Hematopoietic multipotent progenitor cell treated with erythropoietin and hydrocortisone succinate and interleukin-3 and kit ligand, for 8 days (in vitro differentiated cells): ENCODE measurements at regions not wholly inside any gene's neighbourhood (a gene's known extent, or its start where the extent isn't known, plus 50 kb on each side); places are given as distances from the start of the nearest gene placed in this dataset.
A peak's percentile ranks its signal among the peaks of the same experiment; 100 is the strongest.
"Not testable (repeated sequence)": the region's sequence is repeated elsewhere in the genome, so short reads cannot be mapped to it uniquely, and the experiment has no call there.

Experiments
- DNase-seq: peaks from one replicate; pipeline ENCODE4 v3.0.0-alpha.2; 2015

DNA sequence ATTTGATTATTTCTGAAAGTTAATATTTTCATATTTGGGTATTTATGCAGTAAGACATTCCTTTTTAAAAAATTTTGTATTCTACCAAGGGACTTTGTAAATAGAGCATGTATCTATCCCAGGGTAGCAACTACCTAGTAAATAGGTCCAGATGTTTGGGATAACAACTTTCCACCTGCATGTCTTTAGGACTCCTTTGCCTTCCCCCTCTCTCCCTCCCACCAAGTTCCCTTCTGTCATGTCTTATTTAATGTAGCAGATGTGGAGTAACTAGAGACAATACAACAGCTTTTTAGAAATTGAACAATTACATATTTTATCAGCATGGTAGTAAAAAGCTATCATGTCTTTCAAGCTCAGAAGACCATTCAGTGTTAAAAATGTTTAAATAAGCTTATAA, 821.0 kb downstream of the C4orf33 start:
- DNase-seq, result no peak

DNA sequence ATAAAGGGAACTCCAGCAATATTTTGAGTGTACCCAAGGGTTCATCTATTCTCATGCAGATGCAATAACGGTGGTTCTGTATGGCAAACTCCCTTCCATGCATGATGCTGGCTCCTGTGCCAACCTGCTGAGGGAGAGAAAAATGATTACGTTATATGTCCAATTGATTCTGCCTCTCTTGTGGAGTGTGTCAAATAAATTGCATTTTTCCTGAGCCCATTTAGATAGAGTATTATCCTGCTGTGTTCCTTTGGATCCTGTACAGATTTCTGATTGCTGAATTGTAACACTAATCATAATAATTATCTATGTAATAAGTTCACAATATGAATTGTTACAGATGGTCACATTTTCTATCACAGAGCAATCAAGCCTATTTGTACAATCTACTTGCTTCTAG, 821.7 kb downstream of the C4orf33 start:
- no peak for DNase-seq

DNA sequence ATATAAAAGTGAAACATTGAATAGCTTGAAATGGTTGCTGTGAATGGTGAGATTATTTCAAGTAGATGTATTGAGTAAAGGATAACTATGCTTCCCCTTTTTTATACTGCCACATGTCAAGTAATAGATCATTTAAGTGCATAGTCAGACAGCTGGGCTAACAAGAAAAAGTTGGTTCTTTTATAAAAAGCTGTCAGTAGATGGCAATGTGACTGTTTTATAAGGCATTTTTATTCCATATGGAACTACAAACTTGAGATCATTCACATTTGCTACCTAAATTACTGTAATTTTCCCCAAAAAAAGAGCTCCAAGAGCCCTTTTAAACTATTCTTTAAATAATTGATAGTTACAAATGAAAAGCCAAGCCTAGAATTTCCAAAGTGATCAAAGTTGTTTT, 831.0 kb downstream of the C4orf33 start:
- peak; percentile 1 for DNase-seq

DNA sequence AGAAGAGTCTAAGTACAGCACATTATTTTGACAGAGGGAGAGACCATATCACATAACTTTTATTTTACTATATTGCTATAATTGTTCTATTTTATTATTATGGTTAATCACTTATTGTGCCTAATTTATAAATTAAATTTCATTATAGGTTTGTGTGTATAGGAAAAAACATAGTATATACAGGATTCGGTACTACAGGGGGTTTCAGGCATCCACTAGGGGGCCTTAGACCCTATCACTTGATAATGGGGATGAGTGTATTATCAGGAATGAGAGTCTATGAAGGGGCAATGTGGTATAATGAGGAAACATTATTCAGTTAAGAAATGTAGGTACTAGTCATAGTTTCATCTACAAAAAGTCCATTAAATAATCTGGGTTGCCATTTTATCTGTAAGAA, 833.1 kb downstream of the C4orf33 start:
- DNase-seq, result peak; percentile 12

DNA sequence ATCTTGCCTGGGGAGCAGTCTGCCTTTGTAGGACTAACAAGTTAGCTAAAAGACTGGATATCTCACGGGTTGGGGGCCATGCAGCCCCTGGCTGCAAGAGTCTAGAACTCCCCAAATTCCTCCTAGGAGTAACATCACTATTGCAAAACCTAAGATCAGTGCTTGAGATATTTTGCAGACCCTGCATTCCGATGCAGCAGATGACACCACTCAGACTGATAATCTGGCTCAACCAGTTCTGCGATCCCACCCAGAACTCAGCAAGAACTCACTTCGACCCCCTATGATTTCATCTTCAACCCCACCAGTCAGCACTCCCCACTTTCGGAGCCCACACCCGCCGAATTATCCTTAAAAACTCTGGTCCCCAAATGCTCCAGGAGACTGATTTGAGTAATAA, 834.0 kb downstream of the C4orf33 start:
- no peak for DNase-seq

DNA sequence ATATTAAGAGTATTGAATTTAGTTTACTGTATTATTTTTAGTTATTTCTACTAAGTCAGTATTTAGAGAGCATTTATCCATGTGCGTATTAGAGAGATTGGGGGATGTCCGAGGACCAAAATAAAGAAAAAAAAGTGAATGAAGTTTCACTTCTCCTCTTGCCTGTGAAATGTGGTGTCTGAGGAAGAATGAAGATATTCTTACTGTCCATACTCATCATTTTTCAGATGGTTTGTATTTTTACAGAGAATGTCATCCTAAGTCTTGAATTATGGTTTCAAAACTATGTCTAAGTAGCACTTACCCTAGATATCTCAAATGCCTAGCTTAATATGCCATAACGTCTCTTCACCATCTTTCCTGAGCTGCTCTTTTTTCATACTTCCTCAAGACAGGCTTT, 854.3 kb downstream of the C4orf33 start:
- DNase-seq, result no peak

DNA sequence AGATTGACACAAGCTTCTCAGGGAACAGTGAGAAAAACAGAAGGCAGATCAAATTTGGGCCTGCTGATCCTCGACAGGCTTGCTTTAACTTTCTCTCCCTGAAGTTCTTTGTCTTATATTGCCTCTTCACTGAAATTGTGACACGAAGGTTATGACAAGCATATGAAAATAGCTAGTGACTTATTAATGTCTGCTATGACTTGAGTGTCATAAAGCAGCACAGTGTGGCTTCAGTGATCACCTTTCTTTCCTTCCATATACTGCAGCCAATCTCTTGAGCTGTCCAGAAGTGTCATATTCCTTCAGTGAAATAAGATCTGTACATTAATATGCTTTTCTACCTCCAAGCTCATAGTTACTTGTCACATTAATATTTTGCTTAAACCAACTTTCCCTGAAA, 870.2 kb downstream of the C4orf33 start:
- DNase-seq, result no peak

DNA sequence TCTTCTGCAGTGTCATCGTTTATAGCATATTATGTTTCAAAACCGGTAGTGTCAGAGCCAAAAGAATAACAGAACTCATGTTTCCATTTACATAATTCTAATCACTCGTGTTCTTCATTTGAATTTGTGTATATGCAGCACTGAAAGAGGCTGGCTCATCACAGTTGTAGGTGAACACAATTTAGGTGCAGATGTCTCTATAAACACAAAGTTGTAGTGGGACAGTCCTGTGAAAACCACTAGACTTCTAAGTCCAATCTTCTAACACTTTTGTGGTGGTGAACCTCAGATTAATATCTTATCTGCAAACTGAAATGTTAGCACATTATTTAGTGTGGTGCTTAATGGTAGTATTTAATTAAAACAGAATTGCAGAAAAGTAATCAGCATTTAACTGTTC, 872.4 kb downstream of the C4orf33 start:
- no peak for DNase-seq

DNA sequence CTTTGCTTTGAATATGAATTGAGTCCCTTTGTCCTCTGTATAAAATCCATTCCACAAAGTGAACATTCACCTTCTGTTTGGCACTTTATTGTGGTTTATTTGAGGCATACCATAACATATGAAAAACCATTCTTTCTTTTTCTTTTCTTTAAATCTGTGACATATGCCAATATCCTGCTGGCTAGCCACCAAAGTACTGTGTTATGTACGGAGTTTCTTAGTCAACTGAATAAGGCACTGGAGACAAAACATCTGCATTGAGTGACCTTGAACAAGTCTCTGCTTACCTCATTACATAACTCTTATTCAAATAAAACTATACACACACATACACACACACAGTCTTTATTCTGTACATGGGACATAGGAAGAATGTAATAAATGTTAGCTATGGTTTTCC, 872.8 kb downstream of the C4orf33 start:
- DNase-seq, result no peak

DNA sequence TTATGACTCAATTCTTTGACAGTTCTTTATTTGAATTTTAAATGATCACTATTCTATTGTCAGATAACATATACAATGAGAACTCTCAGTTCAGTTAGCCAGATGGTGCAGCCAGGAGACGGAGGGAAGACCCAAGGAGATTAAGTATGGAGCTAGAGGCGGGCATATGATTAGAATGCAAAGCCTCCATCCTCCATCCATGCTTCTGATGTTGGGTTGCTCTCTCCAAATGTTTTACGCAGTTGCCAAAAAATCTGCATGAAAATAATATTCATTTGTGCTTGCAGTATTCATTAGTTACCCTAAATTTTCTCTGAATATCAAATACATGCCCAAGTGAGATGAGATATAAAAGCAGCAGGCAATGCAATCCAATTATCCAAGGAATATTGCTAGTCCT, 874.8 kb downstream of the C4orf33 start:
- no peak for DNase-seq

DNA sequence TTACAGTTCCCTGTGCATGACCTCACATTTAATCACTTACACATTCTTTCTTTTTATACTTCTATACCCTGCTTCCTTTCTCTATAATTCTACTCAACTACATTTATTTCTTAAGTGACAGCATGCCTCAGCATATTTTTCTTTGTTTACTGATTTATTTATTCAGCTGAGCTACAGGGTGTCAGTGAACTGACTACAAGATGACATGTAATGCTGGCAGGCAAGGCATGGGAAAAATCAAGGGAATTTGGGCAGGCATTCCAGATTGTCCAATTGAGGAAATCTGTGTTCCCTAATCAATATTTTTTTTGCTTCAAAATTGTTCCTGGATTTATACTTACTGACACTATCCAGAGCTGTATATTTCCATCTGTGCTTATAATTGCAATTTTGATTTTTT, 875.5 kb downstream of the C4orf33 start:
- DNase-seq, result no peak

DNA sequence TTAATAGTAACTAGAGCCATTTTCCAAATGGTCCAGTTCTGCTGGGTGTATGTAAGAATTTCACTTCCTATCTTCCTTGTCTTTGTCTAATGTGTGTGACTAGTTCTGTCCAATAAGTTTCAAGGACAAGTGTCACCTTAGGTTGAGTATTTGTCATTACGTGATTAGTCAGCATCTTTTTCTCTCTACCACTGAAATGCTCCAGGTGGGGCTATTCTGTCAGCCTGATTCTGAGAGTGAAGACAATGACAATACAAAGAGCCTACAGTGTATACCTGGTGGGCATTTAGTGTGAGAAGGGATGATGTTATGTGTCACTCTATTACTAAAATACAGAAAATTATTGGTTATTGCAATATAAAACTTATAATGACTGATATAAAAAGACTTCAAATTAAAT, 876.3 kb downstream of the C4orf33 start:
- no peak for DNase-seq

DNA sequence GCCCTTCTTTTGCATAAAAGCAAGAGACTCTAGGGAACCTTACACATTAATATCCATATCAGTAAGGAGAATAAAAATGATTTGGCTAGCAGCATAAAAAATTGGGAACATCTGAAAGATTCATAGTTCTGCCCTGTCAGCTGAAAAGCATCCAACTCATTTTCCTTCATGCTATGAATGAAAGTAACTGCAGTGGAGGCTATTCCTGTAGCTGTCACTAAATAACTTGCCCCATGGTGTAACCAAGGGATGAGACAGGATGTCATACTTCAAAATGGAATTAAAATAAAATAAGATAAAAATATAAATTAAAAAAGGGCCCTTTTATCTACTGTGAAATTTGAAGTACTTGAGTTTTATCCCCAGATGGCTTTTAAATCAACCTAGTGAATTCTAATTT, 878.8 kb downstream of the C4orf33 start:
- no peak for DNase-seq

DNA sequence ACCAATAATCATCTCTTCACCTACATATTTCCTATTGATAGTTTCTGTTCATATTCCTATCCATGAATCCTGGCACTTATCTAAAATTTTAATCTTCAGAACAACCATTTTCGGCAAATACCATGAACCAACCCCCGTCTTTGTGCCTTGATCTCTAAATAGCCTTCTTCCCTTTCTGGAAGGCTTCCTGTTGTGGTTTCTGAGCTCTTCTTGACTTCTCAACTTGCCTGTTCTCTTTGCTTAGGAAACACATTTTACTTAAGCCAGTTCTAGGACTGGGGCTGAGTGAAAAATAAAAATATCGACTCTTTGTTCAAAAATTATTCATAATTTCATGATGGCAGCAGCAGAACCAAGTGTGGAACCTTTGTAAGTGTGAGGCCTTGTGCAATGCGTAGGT, 882.4 kb downstream of the C4orf33 start:
- DNase-seq, result no peak

DNA sequence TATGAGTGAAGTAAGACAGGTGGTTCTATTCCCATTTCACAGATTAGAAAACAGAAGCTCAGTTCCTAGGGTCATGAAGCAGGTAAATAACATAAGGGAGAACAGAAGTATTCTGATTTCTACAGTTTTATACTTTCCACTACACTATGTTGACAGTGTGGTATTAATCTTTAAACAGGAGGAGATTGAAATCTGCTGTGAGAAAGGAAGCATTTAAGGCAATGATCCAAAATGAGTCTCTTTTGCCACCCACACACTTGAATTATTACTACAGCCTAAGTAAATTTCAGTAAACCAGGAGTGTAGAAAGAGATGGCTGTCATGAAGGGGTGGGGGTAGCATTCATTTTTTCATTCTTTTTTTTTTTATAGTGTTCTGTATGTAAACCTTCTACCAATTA, 893.0 kb downstream of the C4orf33 start:
- DNase-seq, result no peak

DNA sequence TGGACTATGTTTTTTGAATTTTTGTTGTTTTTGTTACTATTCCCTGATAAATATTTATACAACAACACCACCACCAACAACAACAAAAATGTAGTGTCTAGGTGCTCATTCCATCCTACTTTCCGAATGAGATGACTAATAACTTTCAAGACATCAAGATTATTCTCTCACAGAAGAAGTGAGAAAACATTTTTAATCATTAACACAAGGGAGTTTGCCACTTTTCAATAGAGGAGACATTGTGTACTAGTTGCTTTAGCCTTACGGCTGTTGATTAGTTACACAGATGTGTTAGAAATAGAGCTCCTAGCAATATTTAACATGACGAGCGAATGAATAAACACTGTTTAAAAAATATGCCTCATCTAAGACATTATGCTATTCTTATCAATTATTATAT, 898.8 kb downstream of the C4orf33 start:
- DNase-seq, result no peak

DNA sequence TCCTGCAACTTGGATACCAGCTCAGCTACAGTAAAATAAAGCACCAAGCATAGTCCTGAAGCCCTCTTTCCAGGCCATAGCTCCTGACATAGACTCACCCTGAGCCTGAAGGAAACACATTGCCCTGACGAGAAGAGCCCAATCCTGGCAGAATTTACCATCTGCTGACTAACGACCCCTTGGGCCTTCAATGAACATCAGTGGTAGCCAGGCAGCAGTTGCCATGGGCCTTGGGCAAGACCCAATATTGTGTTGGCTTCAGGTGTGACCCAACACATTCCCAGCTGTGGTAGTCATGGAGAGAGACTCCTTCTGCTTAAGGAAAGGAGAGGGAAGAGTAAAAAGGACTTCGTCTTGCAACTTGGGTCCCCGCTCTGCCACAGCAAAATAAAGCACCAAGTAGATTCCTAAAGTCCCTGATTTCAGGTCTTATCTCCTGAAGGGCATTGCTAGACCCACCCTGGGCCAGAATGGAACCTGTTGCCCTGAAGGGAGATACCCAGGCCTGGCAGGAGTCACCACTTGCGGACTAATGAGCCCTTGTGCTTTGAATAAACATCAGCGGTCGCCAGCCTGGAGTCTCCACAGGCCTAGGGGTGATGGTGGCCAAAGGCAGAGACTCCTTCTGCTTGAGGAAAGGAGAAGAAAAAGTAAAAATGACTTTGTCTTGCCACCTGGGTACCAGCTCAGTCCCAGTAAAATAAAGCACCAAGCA, 902.6 kb downstream of the C4orf33 start:
- DNase-seq, result no peak

DNA sequence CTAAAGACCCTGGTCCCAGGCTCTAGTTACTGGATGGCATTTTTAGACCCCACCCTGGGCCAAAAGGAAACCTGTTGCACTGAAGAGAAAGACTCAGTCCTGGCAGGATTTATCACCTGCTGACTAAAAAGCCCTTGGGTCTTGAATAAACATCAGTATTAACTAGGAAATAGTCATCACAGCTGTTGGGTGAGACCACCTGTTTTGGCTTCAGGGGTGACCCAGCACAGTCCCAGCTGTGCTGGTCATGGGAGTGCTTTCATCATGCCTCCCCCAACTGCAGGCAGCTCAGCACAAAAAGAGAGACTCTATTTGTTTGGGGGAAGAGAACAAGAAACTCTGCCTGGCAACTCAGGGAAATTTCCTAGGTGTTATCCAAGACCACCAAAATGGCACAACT, 903.2 kb downstream of the C4orf33 start:
- DNase-seq, result no peak

DNA sequence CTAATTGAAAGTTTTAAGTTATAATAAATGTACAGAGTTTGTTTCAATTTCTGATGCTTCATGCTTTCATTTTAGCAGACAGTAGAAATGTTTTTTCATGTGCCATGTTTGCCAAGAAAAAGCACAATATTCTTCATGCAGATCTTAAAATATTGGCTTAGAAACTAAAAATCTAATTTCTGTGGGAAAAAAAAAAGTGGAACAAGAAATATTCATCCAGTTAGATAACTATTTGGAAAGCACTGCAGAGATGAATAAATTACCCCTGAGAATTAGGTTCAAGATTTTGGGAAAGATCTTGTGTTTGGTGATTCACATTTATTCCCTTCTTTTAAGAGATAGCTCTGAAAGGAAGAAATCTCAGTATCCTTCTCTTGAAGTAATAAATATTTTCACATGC, 912.5 kb downstream of the C4orf33 start:
- no peak for DNase-seq

DNA sequence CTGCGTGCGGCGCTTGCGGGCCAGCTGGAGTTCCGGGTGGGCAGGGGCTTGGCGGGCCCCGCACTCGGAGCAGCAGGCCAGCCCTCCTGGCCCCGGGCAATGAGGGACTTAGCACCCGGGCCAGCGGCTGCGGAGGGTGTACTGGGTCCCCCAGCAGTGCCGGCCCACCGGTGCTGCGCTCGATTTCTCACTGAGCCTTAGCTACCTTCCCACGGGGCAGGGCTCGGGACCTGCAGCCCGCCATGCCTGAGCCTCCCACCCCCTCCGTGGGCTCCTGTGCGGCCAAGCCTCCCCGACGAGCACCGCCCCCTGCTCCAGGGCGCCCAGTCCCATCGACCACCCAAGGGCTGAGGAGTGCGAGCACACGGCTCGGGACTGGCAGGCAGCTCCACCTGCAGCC, 916.9 kb downstream of the C4orf33 start:
- not testable (repeated sequence) for DNase-seq

DNA sequence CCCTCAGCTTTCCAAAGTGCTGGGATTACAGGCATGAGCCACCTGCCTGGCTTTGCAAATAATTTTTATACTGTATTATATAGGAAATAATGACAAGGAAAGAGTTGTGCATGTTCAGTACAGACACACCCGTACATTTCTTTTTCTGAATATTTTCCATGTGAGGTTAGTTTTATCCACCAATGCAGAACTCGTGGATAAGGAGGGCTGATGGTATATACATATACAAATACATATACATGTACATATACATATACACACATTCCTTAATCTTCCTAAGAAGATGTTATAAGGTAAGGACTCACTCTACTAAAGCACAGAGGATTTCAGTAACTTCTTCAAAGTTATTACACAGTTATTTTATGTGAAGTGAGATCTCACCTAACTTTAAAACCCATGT, 925.8 kb downstream of the C4orf33 start:
- no peak for DNase-seq

DNA sequence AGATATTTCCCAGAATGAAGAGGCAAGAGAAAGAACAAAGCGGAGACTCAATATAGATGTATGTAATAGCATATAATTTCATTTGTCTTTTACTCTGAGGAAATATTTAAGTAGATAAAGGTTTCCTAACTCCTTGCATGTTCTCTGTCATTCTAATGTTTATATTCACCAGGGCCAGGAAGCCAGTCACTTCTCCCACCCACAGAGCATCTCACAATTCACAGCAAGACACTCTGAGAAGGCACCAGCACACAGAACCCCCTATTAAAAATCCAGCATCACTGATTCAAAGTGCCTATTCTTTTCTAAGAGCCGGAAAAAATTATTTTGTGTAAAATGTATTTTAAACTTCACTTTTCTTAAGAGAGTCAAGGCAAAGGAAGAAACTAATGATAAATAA, 927.1 kb downstream of the C4orf33 start:
- DNase-seq, result no peak

DNA sequence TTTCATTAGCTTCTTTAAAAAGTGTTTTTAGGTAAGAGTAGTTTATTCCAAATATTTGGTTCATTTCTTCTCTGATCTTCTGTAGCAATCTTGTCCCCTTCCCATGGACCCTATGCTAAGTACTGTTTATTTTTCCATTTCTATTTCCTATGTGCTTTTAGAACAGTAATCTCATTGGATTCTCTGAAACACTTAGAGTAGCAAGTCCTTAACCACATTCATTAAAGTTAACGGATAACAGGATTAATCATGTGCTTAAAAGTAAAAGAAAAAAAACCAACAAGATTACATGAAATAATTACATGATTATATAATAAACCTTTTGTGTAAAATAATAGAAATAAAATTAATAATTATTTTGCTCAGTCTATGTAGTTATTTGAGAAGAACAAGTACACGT, 929.7 kb downstream of the C4orf33 start:
- DNase-seq, result no peak

DNA sequence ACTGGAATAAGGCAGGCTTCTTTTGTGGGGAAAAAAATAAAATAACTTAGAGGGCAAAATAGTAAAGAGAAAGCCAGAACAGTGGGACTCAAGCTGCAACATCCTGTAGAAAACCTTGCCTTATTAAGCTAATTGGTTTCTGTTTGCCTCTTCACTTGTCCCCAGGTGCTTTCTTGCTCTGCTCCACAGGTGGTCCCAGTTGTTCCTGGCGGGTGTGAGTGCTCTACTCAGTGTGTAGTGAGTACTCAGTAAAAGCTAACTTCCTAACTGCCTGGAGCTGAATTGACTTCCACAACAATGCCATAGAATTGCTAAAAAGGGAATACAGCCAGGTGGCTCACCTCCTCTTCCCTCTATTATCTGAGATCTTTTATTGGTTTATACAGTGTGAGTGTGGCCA, 930.2 kb downstream of the C4orf33 start:
- DNase-seq, result no peak

DNA sequence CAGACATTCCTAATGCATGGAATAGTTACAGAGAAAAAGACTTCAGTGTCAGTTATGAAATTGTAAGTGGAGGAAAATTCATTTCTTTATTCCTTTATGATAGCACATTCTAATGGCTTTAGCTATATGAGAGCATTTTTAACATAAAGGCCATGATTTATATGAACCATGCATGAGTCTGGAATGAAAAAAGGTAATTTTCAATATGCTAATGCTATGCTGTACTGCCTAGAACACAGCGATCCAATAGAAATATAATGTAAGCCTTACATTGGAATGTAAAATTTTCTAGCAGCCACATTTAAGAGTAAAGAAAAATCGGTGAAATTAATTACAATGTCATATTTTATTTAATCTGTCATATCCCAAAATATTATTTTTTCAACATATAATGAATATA, 932.0 kb downstream of the C4orf33 start:
- DNase-seq, result no peak

DNA sequence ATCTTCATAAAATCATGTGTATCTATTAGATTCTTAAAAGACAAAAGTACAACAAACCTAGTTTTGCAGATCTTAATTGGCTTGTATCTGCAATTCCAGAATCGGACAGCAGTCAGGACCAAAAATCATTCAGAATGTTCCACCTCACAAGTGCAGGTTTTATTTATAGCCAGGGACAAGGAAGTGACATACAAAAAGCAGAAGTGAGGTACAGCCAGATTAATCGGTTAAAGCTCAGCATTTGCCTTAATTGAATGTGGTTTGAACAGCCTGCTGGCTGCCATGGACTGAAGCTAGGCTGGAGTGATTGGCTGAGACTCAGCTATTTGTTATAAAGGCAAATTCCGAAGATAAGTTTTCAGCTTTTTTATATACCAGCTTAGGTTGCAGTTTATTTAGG, 932.6 kb downstream of the C4orf33 start:
- DNase-seq, result no peak
